ENCODE measurements at regions not wholly inside any gene's neighbourhood (a gene's known extent, or its start where the extent isn't known, plus 50 kb on each side); places are given as distances from the start of the nearest gene placed in this dataset.
A peak's percentile ranks its signal among the peaks of the same experiment; 100 is the strongest.

DNA sequence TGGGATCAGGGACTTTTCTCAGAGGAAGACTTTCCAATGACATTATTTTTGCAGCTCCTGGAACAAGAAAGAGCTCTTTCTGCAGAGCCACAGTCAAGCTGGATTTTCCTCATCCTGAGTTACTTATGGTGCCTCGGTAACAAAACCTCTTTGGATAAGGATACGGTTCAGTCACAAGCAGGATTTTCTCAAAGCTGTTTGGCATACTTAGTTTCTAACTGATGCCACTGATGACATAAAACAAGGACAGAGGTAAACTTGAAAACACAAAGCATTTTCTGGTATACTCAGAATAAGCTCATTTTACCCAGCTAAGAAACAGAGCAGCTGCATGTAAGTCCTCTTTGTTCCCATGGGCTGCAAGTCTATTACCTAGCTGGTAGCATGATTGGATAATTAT lies 340.9 kb upstream of the MEOX2 start:
- peak overlapping the region; percentile 54 for H3K27ac ChIP-seq
- H3K4me3 ChIP-seq (ENCODE audit: low read depth, low read length): no peak overlapping the region
- in situ Hi-C loops (cut with HindIII; ENCODE audit: low pct_ligation_motif_present, low sequenced_read_pairs): no loop called here
- no peaks in the 10 kb centered on the region for H3K27me3 ChIP-seq (replicated peaks)
- TF ChIP-seq, protein P1, sequence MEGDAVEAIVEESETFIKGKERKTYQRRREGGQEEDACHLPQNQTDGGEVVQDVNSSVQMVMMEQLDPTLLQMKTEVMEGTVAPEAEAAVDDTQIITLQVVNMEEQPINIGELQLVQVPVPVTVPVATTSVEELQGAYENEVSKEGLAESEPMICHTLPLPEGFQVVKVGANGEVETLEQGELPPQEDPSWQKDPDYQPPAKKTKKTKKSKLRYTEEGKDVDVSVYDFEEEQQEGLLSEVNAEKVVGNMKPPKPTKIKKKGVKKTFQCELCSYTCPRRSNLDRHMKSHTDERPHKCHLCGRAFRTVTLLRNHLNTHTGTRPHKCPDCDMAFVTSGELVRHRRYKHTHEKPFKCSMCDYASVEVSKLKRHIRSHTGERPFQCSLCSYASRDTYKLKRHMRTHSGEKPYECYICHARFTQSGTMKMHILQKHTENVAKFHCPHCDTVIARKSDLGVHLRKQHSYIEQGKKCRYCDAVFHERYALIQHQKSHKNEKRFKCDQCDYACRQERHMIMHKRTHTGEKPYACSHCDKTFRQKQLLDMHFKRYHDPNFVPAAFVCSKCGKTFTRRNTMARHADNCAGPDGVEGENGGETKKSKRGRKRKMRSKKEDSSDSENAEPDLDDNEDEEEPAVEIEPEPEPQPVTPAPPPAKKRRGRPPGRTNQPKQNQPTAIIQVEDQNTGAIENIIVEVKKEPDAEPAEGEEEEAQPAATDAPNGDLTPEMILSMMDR (IDR thresholded peaks at IDR 0.05; ENCODE audit: low read depth, low read length, missing control alignments): no peak
- no peak for DNase-seq
- H3K36me3 ChIP-seq (replicated peaks): no peaks in the 10 kb centered on the region

DNA sequence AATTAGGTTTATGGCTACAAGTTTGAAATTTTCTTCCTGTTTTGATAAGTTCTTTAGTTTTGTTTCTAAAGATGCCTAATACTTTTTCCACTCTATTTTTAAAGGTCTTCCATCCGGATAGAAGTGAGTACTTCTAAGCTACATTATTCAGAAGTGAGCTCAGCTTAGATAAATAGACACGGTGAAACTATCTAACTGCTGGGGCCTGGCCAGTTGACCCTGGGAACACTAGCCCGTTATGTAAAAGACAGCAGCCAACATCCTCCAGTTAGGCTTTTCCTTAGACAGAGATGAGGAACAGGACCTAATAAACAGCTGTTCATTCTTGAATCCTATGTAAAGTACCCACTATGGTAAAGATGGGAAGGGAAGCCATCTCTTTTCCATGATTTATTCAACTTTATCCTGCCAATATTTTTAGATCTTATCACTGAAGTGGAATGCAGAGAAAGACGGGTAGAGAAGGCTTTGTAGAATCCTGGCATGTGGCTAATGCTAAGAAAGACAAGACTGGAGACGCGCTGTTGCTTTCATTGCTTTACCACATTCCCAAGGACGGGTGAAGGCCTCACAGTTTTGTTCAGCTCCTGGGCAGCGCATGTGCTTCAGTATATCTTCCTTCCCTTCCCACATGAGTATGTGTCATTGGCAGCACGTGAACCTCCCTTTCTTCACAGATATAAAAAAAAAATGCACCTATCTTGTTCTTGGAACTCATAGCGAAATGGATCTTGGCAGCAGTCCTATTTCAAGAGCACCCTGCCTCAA lies 340.0 kb upstream of the MEOX2 start:
- in situ Hi-C loops (cut with HindIII; ENCODE audit: low pct_ligation_motif_present, low sequenced_read_pairs): no loop called here
- DNase-seq: peak; percentile 64
- Histone ChIP-seq H3K36me3 (replicated peaks) (no peaks in the 10 kb centered on the region), H3K27ac (peak overlapping the region; percentile 54), H3K4me3 (ENCODE audit: low read depth, low read length) (no peak overlapping the region), H3K27me3 (replicated peaks) (no peaks in the 10 kb centered on the region)
- TF ChIP-seq, protein P1 (IDR thresholded peaks at IDR 0.05; ENCODE audit: low read depth, low read length, missing control alignments): no peak

DNA sequence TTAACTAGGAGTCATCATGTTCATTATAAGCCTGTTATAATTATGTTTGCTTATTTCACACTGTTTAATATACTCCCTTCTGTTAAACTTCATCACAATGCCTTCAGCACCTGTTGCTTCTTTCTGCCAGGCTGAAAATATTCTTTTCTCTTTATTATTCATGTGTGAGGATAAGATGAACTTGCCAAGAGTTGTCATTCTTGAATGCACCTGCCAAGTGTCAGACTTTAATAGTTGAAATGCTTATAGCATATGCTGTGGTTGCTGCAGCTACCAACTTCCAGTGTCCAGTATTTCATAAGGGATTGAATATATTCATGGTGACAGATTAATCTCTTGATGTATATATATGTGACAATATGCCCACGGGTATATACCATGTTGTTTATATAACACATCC lies 339.2 kb upstream of the MEOX2 start:
- no peaks in the 10 kb centered on the region for H3K36me3 ChIP-seq (replicated peaks)
- TF ChIP-seq, protein P1 (IDR thresholded peaks at IDR 0.05; ENCODE audit: low read depth, low read length, missing control alignments): no peak
- no peak overlapping the region for H3K27ac ChIP-seq
- in situ Hi-C loops (cut with HindIII; ENCODE audit: low pct_ligation_motif_present, low sequenced_read_pairs): no loop called here
- no peak for DNase-seq
- no peak overlapping the region for H3K4me3 ChIP-seq (ENCODE audit: low read depth, low read length)
- H3K27me3 ChIP-seq (replicated peaks): no peaks in the 10 kb centered on the region

DNA sequence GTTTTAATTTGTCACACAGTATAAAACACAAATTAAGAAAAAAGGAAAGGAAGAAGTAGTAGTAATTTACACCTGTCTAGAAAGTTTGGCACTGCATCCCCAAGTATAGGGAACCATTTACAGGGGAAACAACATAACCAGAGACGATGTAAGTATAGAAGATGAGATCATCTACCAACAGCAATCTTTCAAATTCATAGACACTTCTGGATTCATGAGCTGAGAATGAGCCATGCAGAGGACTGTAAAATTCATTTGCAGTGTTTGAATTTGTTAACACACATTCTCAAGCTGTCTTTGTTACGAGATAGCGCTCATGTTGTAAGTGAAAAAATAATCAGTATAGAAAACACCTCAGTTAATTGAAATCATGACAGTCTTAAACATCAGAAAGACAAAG lies 337.0 kb upstream of the MEOX2 start:
- no peaks in the 10 kb centered on the region for H3K36me3 ChIP-seq (replicated peaks)
- DNase-seq: no peak
- H3K27ac ChIP-seq: no peak overlapping the region
- no peaks in the 10 kb centered on the region for H3K27me3 ChIP-seq (replicated peaks)
- TF ChIP-seq, protein P1 (IDR thresholded peaks at IDR 0.05; ENCODE audit: low read depth, low read length, missing control alignments): no peak
- in situ Hi-C loops (cut with HindIII; ENCODE audit: low pct_ligation_motif_present, low sequenced_read_pairs): no loop called here
- H3K4me3 ChIP-seq (ENCODE audit: low read depth, low read length): no peak overlapping the region

DNA sequence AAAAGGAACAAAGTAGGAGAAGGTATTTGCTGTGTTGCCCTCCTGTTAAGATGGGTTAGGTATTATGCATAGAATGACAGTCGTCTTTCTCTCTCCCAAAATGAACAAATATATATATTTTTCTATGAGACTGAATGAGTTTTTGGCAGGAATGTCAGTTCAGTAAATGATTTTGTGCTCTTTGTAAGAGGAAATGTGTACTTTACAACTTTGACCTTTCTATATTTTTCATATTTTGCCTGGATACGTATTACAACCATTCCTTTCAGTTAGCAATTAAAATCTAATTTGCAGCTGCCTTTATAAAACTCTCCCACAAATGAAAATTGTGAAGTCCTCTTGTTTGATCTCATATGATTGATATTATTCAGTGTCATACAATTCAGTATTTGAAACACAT lies 336.6 kb upstream of the MEOX2 start:
- no peaks in the 10 kb centered on the region for H3K27me3 ChIP-seq (replicated peaks)
- no peak overlapping the region for H3K27ac ChIP-seq
- no peaks in the 10 kb centered on the region for H3K36me3 ChIP-seq (replicated peaks)
- TF ChIP-seq, protein P1 (IDR thresholded peaks at IDR 0.05; ENCODE audit: low read depth, low read length, missing control alignments): no peak
- DNase-seq: no peak
- no peak overlapping the region for H3K4me3 ChIP-seq (ENCODE audit: low read depth, low read length)
- in situ Hi-C loops (cut with HindIII; ENCODE audit: low pct_ligation_motif_present, low sequenced_read_pairs): no loop called here

DNA sequence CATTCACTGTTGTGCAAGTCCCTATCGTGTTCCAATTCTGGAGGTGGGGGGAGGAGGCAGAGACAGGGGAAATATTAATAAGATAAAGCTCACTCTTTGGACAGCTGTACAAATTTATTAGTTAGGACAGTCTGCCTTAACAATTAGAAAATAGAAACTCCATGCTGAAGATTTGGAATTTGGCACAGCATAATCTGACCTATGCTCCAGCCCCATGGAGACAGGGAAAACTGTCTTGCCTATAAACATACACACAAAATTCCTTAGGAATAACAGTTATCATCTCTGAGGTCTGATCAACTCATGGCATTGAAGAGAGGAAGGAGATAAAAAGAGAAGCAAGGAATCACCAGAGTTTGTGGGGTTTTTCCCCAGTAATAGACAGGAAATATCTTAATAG lies 335.4 kb upstream of the MEOX2 start:
- no peaks in the 10 kb centered on the region for H3K36me3 ChIP-seq (replicated peaks)
- TF ChIP-seq, protein P1 (IDR thresholded peaks at IDR 0.05; ENCODE audit: low read depth, low read length, missing control alignments): no peak
- in situ Hi-C loops (cut with HindIII; ENCODE audit: low pct_ligation_motif_present, low sequenced_read_pairs): no loop called here
- no peak overlapping the region for H3K27ac ChIP-seq
- H3K27me3 ChIP-seq (replicated peaks): no peaks in the 10 kb centered on the region
- DNase-seq: no peak
- H3K4me3 ChIP-seq (ENCODE audit: low read depth, low read length): no peak overlapping the region
